ENCODE measurements at regions not wholly inside any gene's neighbourhood (a gene's known extent, or its start where the extent isn't known, plus 50 kb on each side); places are given as distances from the start of the nearest gene placed in this dataset.
A peak's percentile ranks its signal among the peaks of the same experiment; 100 is the strongest.

- DNase-seq, result no peak
Observed at GRCh38 chr18:4636967-4637366, 181.9 kb upstream of the DLGAP1 start.

DNA sequence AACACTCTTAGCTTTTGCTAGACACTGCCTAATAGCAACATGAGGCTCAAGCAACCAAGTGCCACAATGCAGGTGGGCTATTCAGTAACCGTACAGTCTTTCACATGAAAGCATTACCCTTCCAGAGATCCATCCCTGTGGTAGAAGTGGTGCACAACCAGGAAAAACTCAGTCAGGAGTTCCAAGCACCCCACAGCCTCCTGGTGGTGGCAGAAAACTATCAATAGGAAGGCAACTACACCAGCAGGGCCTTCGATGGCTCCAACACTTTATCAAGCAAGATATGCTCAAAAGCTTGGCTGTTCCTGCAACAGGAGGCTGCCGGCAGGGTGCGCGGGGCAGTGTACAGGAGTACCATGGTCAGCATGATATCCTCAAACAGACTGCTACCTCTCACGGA is 176.1 kb upstream of the DLGAP1 start:
- DNase-seq, result no peak

- DNase-seq, result peak; percentile 1 to 29
Observed at GRCh38 chr18:4605212-4605611, 150.1 kb upstream of the DLGAP1 start.

- no peak for DNase-seq
Observed at GRCh38 chr18:4603955-4604354, 148.8 kb upstream of the DLGAP1 start.

GRCh38 chr18:4599312-4599711 is 144.2 kb upstream of the DLGAP1 start:
- peak in 1 of 2 experiments; percentile 16 for DNase-seq

DNA sequence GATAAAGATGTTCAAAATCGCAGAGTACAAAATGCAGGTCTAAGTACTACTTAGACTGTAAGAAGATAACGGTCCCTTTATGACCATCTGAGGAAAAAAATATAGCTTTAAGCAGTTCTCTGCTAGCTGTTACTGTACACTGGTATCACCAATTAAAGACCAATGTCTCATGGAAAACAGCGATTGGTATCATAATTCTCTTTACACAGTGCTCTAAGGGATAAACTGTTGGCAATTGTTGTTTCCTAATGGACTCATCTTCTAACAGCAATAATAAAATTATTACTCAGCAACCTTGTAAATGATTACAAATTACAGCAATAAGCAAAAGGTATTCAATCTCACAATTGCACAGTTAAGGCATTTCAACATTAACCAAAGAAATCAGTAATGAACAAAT is 142.2 kb upstream of the DLGAP1 start:
- no peak for DNase-seq

DNA sequence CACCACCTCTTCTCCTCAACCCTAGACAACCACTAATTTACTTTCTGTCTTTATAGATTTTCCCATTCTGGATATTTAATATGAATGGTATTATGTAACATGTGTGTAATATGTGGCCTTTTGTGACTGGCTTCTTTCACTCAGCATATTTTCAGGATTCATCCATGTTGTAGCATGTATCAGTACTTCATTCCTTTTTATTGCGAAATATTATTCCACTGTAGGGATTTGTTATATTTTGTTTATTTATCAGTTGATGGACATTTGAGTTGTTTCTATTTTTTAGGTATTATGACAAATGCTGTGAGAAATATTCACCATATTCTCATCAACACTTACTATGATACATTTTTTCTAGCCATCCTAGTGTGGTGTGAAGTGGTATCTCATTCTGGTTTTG is 138.8 kb upstream of the DLGAP1 start:
- no peak for DNase-seq

DNA sequence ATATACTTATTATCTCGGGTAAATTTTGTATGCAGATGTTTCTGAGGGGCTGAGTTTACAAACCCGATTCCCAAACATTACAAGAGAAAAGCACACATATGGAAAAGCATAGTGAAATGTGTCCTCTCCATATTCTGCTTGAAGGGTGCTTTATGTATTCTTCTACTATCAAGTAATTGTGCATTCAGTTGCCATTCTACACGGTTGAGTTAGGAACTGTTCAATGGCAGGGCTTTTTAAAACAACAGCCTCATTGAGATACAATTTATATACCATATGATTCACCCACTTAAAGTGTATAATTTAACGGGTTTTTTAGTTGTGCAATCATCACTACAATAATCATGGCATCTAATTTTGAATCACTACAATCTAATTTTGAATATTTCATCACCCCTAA is 138.4 kb upstream of the DLGAP1 start:
- DNase-seq, result no peak

GRCh38 chr18:4589056-4589800 is 134.1 kb upstream of the DLGAP1 start:
- no peak for DNase-seq

GRCh38 chr18:4587204-4587603 is 132.1 kb upstream of the DLGAP1 start:
- no peak for DNase-seq

DNA sequence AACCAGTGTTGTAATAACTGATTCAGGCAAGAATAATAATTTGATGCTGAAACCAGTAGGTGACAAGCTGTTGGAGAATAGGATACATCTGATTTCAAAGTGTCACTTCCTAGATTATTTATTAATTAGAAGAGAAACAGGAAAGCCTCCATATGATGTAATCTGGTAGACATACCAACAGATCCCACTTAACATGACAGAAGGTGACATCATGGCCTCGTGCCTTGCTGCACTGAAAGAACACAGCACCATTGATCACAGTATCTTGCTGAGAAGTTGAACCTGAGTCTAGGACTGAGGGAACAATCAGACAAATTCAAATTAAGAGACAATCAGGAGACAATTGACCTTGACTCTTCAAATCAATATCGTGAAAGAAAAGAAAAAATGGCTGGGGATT is 131.6 kb upstream of the DLGAP1 start:
- no peak for DNase-seq

- DNase-seq, result no peak
Observed at GRCh38 chr18:4582431-4583335, 127.6 kb upstream of the DLGAP1 start.

DNA sequence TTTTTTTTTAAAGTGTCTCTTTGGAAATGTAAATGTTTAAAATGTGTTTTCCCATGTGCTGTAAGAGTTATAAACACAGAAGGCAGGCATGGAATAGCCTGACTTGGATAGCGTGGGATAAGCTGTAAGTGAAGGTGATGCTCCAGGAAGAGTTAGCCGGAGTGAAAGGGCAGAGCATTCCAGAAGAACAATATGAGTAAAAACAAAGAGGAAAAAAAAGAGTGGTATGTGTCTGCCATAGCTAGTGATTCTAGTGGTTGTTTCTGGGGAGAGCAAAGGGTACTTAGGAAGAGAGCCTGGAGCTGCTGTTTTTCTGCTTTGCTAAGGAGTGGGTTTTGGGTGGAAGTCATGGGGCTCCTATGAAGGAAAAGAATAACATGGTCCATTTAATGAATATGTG is 126.9 kb upstream of the DLGAP1 start:
- DNase-seq, result no peak

DNA sequence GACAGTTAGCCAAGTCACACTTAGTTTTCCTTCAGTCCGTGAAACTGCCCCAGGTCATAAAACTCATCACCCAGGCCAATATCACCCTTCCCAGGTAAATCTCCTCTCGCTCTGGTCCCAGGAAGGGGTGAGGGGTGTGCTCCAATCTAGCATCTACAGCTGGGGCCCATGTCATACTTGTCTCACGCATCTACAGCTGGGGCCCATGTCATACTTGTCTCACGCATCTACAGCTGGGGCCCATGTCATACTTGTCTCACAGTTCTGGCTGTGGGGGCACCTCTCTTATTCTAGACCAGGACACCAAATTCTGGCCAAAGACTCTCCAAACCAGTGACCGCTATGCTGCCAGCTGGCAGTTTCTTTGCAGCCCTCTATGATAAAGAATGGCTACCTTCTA is 123.3 kb upstream of the DLGAP1 start:
- no peak for DNase-seq

GRCh38 chr18:4573735-4574134 is 118.6 kb upstream of the DLGAP1 start:
- DNase-seq, result no peak

GRCh38 chr18:4557502-4557901 is 102.4 kb upstream of the DLGAP1 start:
- no peak for DNase-seq

- no peak for DNase-seq
Observed at GRCh38 chr18:4551001-4551360, 95.9 kb upstream of the DLGAP1 start.

- no peak for DNase-seq
Observed at GRCh38 chr18:4549164-4549872, 94.2 kb upstream of the DLGAP1 start.

DNA sequence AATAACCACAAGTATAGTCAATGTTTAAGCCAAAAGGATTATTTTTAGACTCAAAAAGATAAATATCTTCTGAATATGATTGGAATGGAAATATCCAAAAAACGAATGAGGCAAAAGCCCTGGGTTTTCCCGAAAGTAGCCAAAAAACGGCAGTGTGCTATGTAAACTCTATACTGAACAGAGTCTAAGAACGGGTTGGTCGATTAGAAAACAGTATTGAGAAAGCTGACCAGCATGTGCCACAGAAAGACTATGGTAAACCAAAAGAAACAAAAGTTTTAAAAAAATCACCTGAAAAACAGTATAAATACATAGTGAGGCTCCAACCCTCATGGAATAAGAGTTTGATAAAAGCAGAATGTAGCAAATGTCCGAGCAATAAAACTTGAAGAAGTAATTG is 92.0 kb upstream of the DLGAP1 start:
- no peak for DNase-seq

DNA sequence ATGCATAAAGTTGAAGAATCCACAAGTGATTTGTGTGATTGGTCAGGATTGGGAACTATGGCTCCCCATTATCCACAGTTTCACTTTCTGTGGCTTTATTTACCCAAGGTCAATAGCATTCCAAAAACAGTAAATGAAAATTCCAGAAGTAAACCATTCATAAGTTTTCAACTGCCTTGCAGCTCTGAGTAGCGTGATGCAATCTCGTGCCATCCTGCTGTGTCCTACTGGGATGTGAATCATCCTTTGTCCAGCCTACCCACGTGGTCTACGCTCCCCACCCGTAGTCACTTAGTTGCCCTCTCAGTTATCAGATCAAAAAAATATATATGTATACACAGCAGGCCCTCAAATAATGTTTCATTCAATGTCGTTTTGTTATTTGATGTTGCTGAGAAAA is 89.0 kb upstream of the DLGAP1 start:
- no peak for DNase-seq

DNA sequence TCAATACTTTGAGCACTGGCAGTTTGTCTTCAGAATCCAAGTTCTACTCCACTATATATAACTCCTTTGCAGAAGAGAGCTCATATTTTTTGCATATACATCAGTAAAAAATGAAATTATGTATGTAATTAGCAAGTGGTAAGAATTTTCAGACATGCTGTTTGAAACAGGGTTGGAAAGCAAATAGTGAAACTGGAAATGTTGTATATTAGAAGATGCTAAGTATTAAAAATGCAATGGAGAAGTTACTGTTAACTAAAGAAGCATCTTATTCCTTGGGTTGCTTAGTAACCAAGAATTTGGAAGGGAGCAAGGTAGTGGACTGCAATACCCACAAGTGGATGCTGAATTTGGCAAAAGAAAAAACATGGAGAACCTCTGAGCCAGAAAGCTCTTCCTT is 88.6 kb upstream of the DLGAP1 start:
- no peak for DNase-seq

DNA sequence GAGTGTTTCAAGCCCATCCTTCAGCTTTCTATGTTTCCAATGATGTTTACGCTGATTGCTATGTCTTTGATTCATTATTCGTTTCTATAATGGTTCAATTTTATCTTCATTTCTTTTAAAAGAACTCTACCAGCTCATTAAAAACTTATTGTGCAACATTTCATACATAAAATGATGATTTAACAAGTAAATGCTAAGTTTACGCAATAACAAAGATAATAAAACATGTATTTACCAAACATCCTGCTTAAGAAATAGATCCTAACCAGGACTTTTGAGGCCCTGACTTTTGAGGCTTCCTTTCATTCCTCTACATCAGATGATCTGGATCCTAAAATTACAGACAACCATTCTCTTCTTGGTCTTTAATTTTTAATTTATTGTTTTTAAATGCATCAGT is 86.5 kb upstream of the DLGAP1 start:
- no peak for DNase-seq

DNA sequence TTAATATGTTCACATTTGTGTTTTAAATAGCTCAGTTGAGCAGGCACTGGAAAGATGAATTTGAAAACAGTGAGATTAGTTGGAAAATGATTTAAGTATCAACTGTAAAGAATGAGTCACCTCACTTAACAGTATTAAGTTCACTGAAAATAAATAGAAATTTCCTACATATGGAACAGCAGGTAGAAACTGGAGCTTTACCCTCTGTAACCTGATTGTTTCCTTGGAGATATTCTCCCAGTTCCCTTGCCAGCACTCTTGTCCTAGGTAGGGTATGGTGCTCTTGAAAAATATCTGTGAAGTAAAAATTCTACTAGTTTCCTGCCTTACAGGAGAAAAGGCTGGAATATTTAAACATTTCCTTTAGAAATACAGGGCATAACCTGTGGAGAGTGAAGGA is 81.3 kb upstream of the DLGAP1 start:
- no peak for DNase-seq

GRCh38 chr18:4528405-4528804 is 73.3 kb upstream of the DLGAP1 start:
- DNase-seq, result no peak

Measured in NCI-H526 (cell line).